Ishikawa (cell line): ENCODE measurements at regions not wholly inside any gene's neighbourhood (a gene's known extent, or its start where the extent isn't known, plus 50 kb on each side); places are given as distances from the start of the nearest gene placed in this dataset.

Source experiments
- CEBPB ChIP-seq: IDR thresholded peaks from 2 replicates; pipeline ENCODE4 v1.6.1; 2012
- CREB1 ChIP-seq: IDR thresholded peaks from 2 replicates; pipeline ENCODE4 v1.6.1; 2012; ENCODE audit warnings: low read depth
- EGR1 ChIP-seq: IDR thresholded peaks from 2 replicates; pipeline ENCODE4 v1.6.1; 2012
- EP300 ChIP-seq: IDR thresholded peaks from 2 replicates; pipeline ENCODE4 v1.6.1; 2012; ENCODE audit warnings: borderline replicate concordance
- FOXM1 ChIP-seq: IDR thresholded peaks from 2 replicates; pipeline ENCODE4 v1.6.1; 2012; ENCODE audit warnings: low read depth, borderline replicate concordance
- NFIC ChIP-seq: IDR thresholded peaks from 2 replicates; pipeline ENCODE4 v1.6.1; 2012
- RAD21 ChIP-seq: IDR thresholded peaks from 2 replicates; pipeline ENCODE4 v1.6.1; 2012; ENCODE audit warnings: low read depth
- TAF1 ChIP-seq: IDR thresholded peaks from 2 replicates; pipeline ENCODE4 v1.6.1; 2012; ENCODE audit warnings: low read depth, mild to moderate bottlenecking
- TCF12 ChIP-seq: IDR thresholded peaks from 2 replicates; pipeline ENCODE4 v1.6.1; 2012; ENCODE audit warnings: low read depth
- TEAD4 ChIP-seq: IDR thresholded peaks from 2 replicates; pipeline ENCODE4 v1.6.1; 2012
- YY1 ChIP-seq: IDR thresholded peaks from 2 replicates; pipeline ENCODE4 v1.6.1; 2012; ENCODE audit warnings: low read depth
- ZBTB7A ChIP-seq: IDR thresholded peaks from 2 replicates; pipeline ENCODE4 v1.6.1; 2012; ENCODE audit warnings: low read depth
- TF ChIP-seq, protein P1 (sequence below): IDR thresholded peaks from 2 replicates; pipeline ENCODE4 v1.6.1; 2012
- TF ChIP-seq, protein P2 (sequence below): IDR thresholded peaks from 2 replicates; pipeline ENCODE4 v1.6.1; 2012; ENCODE audit warnings: low read depth, mild to moderate bottlenecking
- TF ChIP-seq, protein P3 (sequence below): IDR thresholded peaks from 2 replicates; pipeline ENCODE4 v1.6.1; 2012

DNA sequence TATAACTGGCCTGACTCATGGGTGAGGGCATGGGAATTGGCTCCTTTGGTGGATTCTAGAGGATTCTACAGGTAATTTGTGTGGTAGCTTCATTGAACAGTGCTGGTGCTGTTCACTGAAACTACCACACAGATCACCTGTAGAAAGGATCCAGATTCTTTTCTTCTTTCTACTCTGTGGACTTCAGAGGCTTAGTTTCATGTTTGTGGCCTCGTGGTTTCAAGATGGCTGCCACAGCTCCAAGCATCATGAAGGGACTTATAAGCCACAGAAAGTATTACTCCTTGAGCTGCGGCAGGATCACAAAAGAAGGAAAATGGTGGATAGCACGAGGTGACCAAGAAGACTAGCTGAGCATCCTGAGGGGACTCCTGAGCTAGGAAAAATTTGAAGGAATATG lies 88.9 kb downstream of the ADCYAP1 start:
- no peak for TF ChIP-seq EP300
- TF ChIP-seq EGR1, result no peak
- TF ChIP-seq TCF12, result no peak

DNA sequence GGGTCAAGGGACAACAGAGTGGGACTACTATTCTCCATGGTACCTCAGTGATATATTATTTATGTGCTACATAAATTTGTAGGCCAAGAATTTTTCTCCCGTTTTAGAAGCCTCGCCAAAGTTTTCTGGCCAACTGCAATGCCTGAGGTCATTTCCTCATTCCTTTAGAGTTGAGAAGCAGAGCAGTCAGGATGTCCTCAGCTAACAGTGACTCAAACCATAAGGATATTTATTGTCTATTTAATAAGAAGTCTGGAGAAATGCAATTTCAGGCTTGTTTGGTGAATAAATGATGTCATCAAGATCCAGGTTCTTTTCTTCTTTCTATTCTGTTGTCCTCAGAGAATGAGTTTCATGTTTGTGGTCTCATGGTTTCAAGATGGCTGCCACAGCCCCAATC lies 91.0 kb downstream of the ADCYAP1 start:
- no peak for TF ChIP-seq CREB1
- TF ChIP-seq TEAD4, result no peak
- TF ChIP-seq EGR1, result no peak
- no peak for TF ChIP-seq NFIC
- TF ChIP-seq ZBTB7A, result no peak
- no peak for TF ChIP-seq RAD21
- no peak for TF ChIP-seq EP300
- TF ChIP-seq TAF1, result no peak
- TF ChIP-seq YY1, result no peak
- TF ChIP-seq, protein P1, sequence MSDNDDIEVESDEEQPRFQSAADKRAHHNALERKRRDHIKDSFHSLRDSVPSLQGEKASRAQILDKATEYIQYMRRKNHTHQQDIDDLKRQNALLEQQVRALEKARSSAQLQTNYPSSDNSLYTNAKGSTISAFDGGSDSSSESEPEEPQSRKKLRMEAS, result no peak
- TF ChIP-seq FOXM1, result no peak
- TF ChIP-seq TCF12, result no peak
- TF ChIP-seq, protein P2, sequence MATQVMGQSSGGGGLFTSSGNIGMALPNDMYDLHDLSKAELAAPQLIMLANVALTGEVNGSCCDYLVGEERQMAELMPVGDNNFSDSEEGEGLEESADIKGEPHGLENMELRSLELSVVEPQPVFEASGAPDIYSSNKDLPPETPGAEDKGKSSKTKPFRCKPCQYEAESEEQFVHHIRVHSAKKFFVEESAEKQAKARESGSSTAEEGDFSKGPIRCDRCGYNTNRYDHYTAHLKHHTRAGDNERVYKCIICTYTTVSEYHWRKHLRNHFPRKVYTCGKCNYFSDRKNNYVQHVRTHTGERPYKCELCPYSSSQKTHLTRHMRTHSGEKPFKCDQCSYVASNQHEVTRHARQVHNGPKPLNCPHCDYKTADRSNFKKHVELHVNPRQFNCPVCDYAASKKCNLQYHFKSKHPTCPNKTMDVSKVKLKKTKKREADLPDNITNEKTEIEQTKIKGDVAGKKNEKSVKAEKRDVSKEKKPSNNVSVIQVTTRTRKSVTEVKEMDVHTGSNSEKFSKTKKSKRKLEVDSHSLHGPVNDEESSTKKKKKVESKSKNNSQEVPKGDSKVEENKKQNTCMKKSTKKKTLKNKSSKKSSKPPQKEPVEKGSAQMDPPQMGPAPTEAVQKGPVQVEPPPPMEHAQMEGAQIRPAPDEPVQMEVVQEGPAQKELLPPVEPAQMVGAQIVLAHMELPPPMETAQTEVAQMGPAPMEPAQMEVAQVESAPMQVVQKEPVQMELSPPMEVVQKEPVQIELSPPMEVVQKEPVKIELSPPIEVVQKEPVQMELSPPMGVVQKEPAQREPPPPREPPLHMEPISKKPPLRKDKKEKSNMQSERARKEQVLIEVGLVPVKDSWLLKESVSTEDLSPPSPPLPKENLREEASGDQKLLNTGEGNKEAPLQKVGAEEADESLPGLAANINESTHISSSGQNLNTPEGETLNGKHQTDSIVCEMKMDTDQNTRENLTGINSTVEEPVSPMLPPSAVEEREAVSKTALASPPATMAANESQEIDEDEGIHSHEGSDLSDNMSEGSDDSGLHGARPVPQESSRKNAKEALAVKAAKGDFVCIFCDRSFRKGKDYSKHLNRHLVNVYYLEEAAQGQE, result no peak
- no peak for TF ChIP-seq CEBPB

DNA sequence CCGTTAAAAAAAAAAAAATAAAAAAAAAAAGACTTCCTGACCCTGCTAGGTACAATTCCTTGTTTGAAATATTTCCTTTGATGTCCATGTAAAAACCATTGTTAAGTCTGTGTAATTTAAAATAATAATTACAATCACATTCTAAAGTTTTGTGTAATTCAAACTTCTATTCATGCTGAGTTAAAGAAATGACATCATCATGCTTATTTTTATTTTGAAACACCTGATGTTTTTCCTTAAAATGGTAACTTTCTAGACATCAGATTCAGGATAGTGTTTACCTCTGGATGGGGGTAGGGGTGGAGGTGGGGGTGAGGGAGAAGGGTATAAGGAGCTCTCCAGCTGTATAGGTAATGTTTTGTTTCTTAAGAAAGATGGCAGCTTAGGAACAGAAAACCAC lies 92.8 kb downstream of the ADCYAP1 start:
- TF ChIP-seq EP300 (no peak), EGR1 (no peak), TEAD4 (no peak), TCF12 (no peak), CREB1 (no peak), TAF1 (no peak), YY1 (no peak), ZBTB7A (no peak), NFIC (no peak), CEBPB (no peak), RAD21 (no peak), FOXM1 (no peak)
- TF ChIP-seq, protein P3, sequence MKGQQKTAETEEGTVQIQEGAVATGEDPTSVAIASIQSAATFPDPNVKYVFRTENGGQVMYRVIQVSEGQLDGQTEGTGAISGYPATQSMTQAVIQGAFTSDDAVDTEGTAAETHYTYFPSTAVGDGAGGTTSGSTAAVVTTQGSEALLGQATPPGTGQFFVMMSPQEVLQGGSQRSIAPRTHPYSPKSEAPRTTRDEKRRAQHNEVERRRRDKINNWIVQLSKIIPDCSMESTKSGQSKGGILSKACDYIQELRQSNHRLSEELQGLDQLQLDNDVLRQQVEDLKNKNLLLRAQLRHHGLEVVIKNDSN, result no peak
- TF ChIP-seq, protein P1, result no peak
- TF ChIP-seq, protein P2, result no peak

DNA sequence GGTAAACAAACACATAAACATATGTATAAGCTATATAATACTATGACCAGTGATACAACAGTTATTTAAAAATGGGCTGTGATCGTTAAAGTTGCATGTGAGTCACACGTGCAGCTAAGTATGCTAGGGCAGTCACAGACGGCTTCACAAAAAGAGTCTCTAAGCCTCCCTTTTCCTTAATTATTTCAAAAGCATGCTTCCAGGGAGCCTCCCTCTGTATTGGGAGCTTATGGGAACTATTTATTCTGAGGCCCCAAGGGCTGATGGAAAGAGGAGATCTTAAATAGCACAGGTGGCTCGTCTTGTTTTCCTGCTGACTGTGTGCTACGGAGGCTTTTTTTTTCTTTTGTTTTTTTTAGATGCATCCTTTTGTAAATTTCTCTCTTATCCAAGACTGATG lies 94.3 kb downstream of the ADCYAP1 start:
- TF ChIP-seq, protein P2, result no peak
- TF ChIP-seq ZBTB7A, result no peak
- TF ChIP-seq RAD21, result no peak
- no peak for TF ChIP-seq CEBPB
- no peak for TF ChIP-seq TEAD4
- no peak for TF ChIP-seq NFIC
- no peak for TF ChIP-seq CREB1

DNA sequence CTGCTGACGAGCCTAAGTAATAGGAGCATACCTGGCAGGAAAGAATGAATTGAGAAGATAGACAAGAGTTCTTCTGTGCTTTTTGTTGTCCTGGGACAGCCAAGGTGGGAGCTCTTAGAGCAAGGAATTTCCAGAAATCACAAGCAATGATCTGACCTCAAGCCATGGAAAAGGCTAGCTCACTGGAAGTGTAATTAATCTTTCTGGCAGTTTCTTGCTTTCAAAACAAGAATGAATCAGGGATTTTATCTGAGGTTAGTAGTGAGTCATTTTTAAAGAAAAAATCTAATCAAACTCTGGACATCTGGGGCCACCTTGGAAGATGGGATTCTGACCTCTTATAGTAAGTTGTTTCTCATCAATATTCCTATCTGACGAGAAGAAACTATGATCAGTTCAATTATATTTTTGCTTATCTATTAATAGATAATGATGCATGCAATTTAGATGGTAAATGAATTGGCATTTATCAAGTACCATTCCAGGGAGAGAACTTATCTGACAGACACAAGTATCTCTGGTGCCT lies 98.0 kb downstream of the ADCYAP1 start:
- TF ChIP-seq EP300, result no peak
- TF ChIP-seq, protein P1, result no peak
- TF ChIP-seq, protein P2, result no peak
- TF ChIP-seq TAF1, result no peak
- no peak for TF ChIP-seq FOXM1
- no peak for TF ChIP-seq TCF12
- no peak for TF ChIP-seq ZBTB7A
- TF ChIP-seq CREB1, result no peak
- TF ChIP-seq, protein P3, result no peak
- no peak for TF ChIP-seq TEAD4
- no peak for TF ChIP-seq NFIC
- TF ChIP-seq YY1, result no peak
- TF ChIP-seq RAD21, result no peak
- no peak for TF ChIP-seq CEBPB
- TF ChIP-seq EGR1, result no peak
